MCF 10A (cell line): ENCODE measurements at regions not wholly inside any gene's neighbourhood (a gene's known extent, or its start where the extent isn't known, plus 50 kb on each side); places are given as distances from the start of the nearest gene placed in this dataset.

Experiments used
- BruUV-seq: library from RNA; stranded (reverse); fragments of 400-500 nt; replicated peaks from 2 replicates; lab custom pipeline; 2021; lab: Mats Ljungman, UMichigan
- CTCF ChIA-PET: fragments of 300-600 bp; sonication (Branson Sonifier 250); formaldehyde crosslinking; extraction: SDS; loops from one replicate; lab custom pipeline; 2021; ENCODE audit warnings: antibody characterized with exemption, inconsistent platforms; lab: Yijun Ruan, JAX
- POLR2A ChIA-PET: fragments of 300-600, 350-650 bp; sonication (Branson Sonifier 250); formaldehyde crosslinking; extraction: SDS; loops from one replicate; lab custom pipeline; 2020; ENCODE audit warnings: antibody characterized with exemption, inconsistent platforms; lab: Yijun Ruan, JAX
- DNase-seq: peaks from one replicate; pipeline ENCODE4 v3.0.0-alpha.2; 2018; ENCODE audit not compliant: unreplicated experiment
- H3K27ac Mint-ChIP-seq: one replicate; pipeline ENCODE4 v1.8.0; 2022; ENCODE audit warnings: mild to moderate bottlenecking, low read depth, mixed read lengths; ENCODE audit not compliant: unreplicated experiment
- H3K27me3 Mint-ChIP-seq: one replicate; pipeline ENCODE4 v1.8.0; 2022; ENCODE audit warnings: mixed read lengths; ENCODE audit not compliant: insufficient read depth, unreplicated experiment
- H3K36me3 Mint-ChIP-seq: one replicate; pipeline ENCODE4 v1.8.0; 2022; ENCODE audit warnings: mild to moderate bottlenecking, moderate library complexity, mixed read lengths; ENCODE audit not compliant: insufficient read depth, unreplicated experiment
- H3K4me1 Mint-ChIP-seq: one replicate; pipeline ENCODE4 v1.8.0; 2022; ENCODE audit warnings: mixed read lengths; ENCODE audit not compliant: insufficient read depth, unreplicated experiment
- H3K4me3 Mint-ChIP-seq: one replicate; pipeline ENCODE4 v1.8.0; 2022; ENCODE audit warnings: mild to moderate bottlenecking, moderate library complexity, mixed read lengths; ENCODE audit not compliant: unreplicated experiment
- H3K9me3 Mint-ChIP-seq: one replicate; pipeline ENCODE4 v1.8.0; 2022; ENCODE audit warnings: mixed read lengths; ENCODE audit not compliant: unreplicated experiment
- CTCF ChIP-seq: fragments of 200-600 bp; IDR thresholded peaks from one replicate; pipeline ENCODE4 v1.8.0; 2022; ENCODE audit warnings: antibody characterized with exemption, mild to moderate bottlenecking; ENCODE audit not compliant: unreplicated experiment
- intact Hi-C: fragments of 100-400 bp; cut with micrococcal nuclease; formaldehyde crosslinking; loops from 2 replicates; pipeline ENCODE4 v1.14.1; 2022

- Mint-ChIP-seq H3K4me3 (no peak overlapping the region), H3K4me1 (no peaks in the 10 kb centered on the region), H3K9me3 (no peaks in the 10 kb centered on the region), H3K27me3 (no peaks in the 10 kb centered on the region), H3K27ac (no peak overlapping the region), H3K36me3 (no peaks in the 10 kb centered on the region)
- intact Hi-C loops: no loop called here
- CTCF ChIA-PET: no interaction called here
- no TSS peak for BruUV-seq
- no peak for DNase-seq
- POLR2A ChIA-PET: no interaction called here
- TF ChIP-seq CTCF: no peak
These were observed 570.1 kb upstream of the MGMT start for GRCh38 chr10:128896963-128897362.

GRCh38 chr10:128897401-128898129, 569.5 kb upstream of the MGMT start:
- H3K4me3 Mint-ChIP-seq: no peak overlapping the region
- H3K27me3 Mint-ChIP-seq: no peaks in the 10 kb centered on the region
- no TSS peak for BruUV-seq
- no peaks in the 10 kb centered on the region for H3K4me1 Mint-ChIP-seq
- intact Hi-C loops: no loop called here
- no peaks in the 10 kb centered on the region for H3K9me3 Mint-ChIP-seq
- H3K36me3 Mint-ChIP-seq: no peaks in the 10 kb centered on the region
- TF ChIP-seq CTCF: no peak
- ChIA-PET POLR2A (no interaction called here), CTCF (no interaction called here)
- no peak overlapping the region for H3K27ac Mint-ChIP-seq
- no peak for DNase-seq

GRCh38 chr10:128898133-128898915, 568.7 kb upstream of the MGMT start:
- CTCF ChIA-PET: interaction anchor here (0.5 to 0.6 kb wide), 2 partner anchors 13 to 844 kb away, joined by 4 read pairs; no protein-coding TSS in a partner anchor
- DNase-seq: no peak
- BruUV-seq: no TSS peak
- no peak for TF ChIP-seq CTCF
- Mint-ChIP-seq H3K27ac (no peak overlapping the region), H3K4me3 (no peak overlapping the region), H3K27me3 (no peaks in the 10 kb centered on the region), H3K9me3 (no peaks in the 10 kb centered on the region), H3K4me1 (no peaks in the 10 kb centered on the region), H3K36me3 (no peaks in the 10 kb centered on the region)
- POLR2A ChIA-PET: no interaction called here
- intact Hi-C loops: no loop called here

GRCh38 chr10:128898916-128899195, 568.2 kb upstream of the MGMT start:
- ChIA-PET POLR2A (no interaction called here), CTCF (no interaction called here)
- DNase-seq: no peak
- Mint-ChIP-seq H3K36me3 (no peaks in the 10 kb centered on the region), H3K9me3 (no peaks in the 10 kb centered on the region), H3K4me3 (no peak overlapping the region), H3K27ac (no peak overlapping the region), H3K4me1 (no peaks in the 10 kb centered on the region), H3K27me3 (no peaks in the 10 kb centered on the region)
- TF ChIP-seq CTCF: no peak
- intact Hi-C loops: no loop called here
- no TSS peak for BruUV-seq
